ENCODE measurements at regions not wholly inside any gene's neighbourhood (a gene's known extent, or its start where the extent isn't known, plus 50 kb on each side); places are given as distances from the start of the nearest gene placed in this dataset.

- TF ChIP-seq REST (tag by site-specific recombination; IDR thresholded peaks at IDR 0.05): no peak
- TF ChIP-seq HOXA7 (CRISPR knock-in tag; IDR thresholded peaks at IDR 0.05; ENCODE audit: borderline replicate concordance): no peak
- no peak for TF ChIP-seq ZNF121 (tag by site-specific recombination; IDR thresholded peaks at IDR 0.05)
- TF ChIP-seq, protein P1, sequence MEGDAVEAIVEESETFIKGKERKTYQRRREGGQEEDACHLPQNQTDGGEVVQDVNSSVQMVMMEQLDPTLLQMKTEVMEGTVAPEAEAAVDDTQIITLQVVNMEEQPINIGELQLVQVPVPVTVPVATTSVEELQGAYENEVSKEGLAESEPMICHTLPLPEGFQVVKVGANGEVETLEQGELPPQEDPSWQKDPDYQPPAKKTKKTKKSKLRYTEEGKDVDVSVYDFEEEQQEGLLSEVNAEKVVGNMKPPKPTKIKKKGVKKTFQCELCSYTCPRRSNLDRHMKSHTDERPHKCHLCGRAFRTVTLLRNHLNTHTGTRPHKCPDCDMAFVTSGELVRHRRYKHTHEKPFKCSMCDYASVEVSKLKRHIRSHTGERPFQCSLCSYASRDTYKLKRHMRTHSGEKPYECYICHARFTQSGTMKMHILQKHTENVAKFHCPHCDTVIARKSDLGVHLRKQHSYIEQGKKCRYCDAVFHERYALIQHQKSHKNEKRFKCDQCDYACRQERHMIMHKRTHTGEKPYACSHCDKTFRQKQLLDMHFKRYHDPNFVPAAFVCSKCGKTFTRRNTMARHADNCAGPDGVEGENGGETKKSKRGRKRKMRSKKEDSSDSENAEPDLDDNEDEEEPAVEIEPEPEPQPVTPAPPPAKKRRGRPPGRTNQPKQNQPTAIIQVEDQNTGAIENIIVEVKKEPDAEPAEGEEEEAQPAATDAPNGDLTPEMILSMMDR (tag by site-specific recombination; IDR thresholded peaks at IDR 0.05): no peak
- TF ChIP-seq ZBTB17 (tag by site-specific recombination; IDR thresholded peaks at IDR 0.05): no peak
- TF ChIP-seq ZBTB21 (tag by site-specific recombination; IDR thresholded peaks at IDR 0.05): no peak
- no peak for TF ChIP-seq BCL11A (tag by site-specific recombination; IDR thresholded peaks at IDR 0.05; ENCODE audit: low read depth)
- TF ChIP-seq ZSCAN5A (tag by site-specific recombination; IDR thresholded peaks at IDR 0.05): no peak
- TF ChIP-seq ZNF830 (tag by site-specific recombination; IDR thresholded peaks at IDR 0.05; ENCODE audit: low read depth): no peak
- no peak for TF ChIP-seq ZNF175 (tag by site-specific recombination; IDR thresholded peaks at IDR 0.05)
- no peak for TF ChIP-seq ZFP37 (tag by site-specific recombination; IDR thresholded peaks at IDR 0.05)
- no peak for TF ChIP-seq MEIS1 (CRISPR knock-in tag; IDR thresholded peaks at IDR 0.05; ENCODE audit: borderline replicate concordance)
Measured at GRCh38 chr1:147821883-147822282, 61.5 kb upstream of the GJA5 start.
